ENCODE measurements at regions not wholly inside any gene's neighbourhood (a gene's known extent, or its start where the extent isn't known, plus 50 kb on each side); places are given as distances from the start of the nearest gene placed in this dataset.
"Not testable (repeated sequence)": the region's sequence is repeated elsewhere in the genome, so short reads cannot be mapped to it uniquely, and the experiment has no call there.

DNA sequence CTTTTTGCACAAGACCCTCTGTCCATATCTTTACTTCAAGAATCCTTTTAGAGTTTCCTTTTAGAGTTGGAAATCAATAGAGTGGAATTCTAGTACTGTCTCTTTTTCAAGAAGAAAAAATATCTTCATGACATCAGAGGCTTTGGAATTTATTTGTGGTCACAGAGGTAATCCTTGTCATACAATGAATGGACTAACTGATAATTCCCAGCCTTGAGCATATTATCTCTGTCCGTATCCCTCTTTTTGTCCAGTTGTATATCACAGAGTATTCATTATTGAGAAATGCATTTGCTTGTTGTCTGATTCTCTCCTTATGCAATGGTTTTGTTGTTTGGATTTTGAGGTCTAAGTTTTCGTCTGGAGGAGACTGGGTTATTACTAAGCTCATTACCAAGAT, 82.0 kb upstream of the HAPLN1 start:
- peak; percentile 45 for DNase-seq (ENCODE audit: low spot score)

DNA sequence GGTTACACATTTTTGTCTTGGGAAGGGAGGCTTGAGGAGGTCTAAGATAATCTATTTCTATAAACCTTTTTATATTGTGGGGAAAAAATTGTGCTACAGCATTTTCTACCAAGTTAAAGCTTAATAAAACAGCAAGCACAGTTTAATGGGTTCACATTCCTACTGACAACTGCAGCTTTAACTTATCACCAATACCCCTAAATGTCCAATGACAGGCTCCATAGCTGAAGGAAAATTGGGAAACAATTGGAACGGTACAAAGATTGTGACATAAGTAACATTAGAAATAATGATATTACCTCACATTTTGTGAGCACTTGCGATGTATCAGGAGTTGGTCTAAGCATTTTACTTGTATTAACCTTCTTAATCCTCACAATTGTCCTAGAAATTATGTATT, 79.5 kb upstream of the HAPLN1 start:
- DNase-seq (ENCODE audit: low spot score): no peak

DNA sequence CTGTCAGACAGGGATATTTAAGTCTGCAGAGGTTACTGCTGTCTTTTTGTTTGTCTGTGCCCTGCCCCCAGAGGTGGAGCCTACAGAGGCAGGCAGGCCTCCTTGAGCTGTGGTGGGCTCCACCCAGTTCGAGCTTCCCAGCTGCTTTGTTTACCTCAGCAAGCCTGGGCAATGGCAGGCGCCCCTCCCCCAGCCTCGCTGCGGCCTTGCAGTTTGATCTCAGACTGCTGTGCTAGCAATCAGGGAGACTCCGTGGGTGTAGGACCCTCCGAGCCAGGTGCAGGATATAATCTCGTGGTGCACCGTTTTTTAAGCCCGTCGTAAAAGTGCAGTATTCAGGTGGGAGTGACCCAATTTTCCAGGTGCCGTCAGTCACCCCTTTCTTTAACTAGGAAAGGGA, 78.4 kb upstream of the HAPLN1 start:
- DNase-seq (ENCODE audit: low spot score): not testable (repeated sequence)

DNA sequence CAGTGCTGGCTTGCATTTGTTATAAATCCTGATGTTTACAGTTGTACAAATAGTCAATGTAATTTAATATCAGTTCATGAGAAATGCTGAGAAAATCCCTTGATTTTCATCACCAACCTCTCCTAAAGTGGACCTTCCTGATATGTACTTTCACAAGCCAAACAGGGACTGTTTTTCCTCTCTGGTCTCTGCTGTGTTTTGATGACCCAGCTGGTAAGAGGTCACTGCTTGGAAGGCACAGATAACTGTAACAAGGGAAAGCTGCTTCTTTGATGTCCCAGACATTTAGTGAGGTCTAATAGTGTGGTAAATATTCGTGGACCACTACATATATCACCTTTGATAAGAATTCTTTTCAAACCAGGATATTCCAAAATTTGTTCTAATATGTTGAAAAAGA, 68.7 kb upstream of the HAPLN1 start:
- no peak for DNase-seq (ENCODE audit: low spot score)

DNA sequence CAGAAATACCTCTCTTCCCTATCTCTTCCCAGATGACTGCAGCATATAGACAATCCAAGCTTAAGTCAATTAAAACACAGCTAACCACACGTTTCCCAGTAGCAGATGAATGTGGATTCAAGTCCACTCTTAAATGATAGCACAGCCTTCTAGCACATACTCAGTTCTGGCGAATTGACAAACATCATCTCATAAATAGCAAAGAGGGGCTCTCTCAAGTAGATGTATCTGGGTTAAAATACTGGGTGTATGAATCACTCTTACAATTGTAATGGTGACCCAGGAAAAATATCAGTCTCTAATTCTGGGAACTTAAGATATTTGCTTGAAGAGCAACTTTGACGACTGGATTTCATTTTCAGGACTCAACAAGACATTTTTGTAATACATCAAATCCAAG, 67.0 kb upstream of the HAPLN1 start:
- no peak for DNase-seq (ENCODE audit: low spot score)

DNA sequence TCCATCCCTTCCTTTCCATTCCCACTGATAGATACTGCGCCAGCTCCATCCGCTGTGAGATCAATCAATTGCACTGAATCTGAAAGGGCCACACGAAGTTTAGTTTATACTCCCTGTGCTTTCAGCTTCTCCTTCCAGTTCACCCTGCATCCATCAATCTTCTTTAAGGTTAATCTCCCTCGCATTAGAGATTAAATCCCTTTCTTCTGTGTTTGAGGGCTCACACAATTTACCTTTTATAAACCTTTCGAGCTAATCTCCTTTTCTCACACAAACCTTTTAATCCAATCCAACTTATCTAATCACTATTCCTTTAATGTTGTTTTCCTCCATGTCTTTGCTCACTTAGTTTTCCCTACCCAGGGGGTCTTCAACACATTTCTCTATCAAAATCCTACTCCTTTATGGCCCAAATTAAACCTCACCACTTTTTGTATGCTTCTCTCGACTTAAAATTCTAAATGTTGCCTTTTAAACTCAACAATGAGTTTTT, 64.6 kb upstream of the HAPLN1 start:
- no peak for DNase-seq (ENCODE audit: low spot score)

DNA sequence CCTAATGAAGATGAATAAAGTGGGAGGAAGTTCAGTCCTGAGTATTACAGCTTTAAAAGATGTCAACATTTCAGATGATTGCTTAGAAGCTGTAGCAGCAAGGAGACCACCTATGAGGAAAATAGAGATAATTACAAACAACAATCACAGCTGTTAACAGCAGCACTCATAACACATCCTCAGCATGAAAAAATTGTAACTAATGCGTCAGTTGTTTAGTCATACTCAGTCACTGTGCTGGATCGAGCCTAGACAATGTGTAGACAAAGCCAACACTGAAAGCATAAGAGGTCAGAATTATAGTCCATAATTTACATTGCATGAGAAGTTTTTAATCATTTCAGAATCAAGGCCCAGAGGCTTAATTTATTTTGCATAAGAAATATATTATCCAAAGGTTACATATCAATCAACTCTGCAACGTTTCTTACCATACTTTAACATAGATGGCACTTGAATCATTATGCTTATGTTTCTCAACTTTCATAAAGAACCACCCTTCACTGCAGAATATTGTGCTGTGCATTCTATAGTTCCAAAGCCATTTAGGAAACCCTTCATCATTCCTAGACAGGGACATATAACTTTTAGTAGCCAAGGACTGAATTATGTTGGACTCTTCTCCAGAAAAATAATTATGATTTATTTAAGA, 60.2 kb upstream of the HAPLN1 start:
- no peak for DNase-seq (ENCODE audit: low spot score)

DNA sequence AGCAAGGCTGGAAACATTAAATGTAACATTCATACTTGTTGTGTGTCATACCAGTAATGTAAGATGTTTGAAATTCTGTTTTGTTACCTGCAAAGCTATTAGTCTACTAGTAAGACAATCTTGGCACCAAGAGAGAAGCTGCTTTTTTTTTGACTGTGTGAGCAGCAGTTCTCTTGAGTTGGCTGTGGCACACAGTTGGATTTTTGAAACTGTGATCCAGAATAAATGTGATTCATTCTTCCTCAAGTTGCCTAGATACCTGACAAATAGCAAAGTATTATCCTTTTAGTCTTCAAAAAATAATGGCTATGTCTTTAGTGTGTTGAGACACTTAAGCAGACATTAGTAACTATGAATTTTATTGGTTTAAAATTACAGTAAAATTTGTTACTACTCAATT, 57.2 kb upstream of the HAPLN1 start:
- DNase-seq (ENCODE audit: low spot score): no peak

DNA sequence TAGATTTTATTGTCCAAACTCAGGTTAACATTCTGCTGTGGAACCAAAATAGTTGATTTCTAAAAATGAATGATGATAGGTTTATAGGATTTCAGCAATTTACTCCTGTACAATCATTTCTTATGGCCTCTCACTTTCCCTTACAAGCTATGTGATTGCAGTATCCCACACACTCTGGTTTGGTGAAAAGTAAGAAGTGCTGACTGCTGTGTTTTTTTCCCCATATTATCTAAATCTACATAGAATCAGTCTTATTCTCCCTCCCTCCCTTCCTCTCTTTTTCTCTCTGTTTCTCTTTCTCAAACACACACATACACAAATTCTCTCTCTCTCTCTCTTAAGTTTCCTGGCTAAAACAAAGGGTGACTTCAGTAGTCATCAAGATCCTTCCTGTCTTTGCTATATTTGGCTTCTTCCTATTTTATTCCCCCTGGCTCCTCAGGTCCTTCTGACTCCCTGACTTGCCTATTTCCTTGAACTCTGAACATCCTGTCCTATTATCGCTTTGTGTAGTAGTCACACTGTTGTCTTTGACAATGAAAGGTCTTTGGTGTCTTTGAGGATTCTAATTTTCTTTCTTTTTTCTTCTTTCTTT, 55.9 kb upstream of the HAPLN1 start:
- no peak for DNase-seq (ENCODE audit: low spot score)

Measured in A172 (cell line).